Ovary (tissue), 3 donors: ENCODE measurements at regions not wholly inside any gene's neighbourhood (a gene's known extent, or its start where the extent isn't known, plus 50 kb on each side); places are given as distances from the start of the nearest gene placed in this dataset.

Experiments
- CTCF ChIP-seq, 3 donors: fragments of 450-650 bp in 2 of 3; fragments of 200-600 bp in 1 of 3; IDR thresholded peaks; one replicate each; pipeline versions ENCODE4 v1.5.1 to v1.8.0; 2016 to 2022; ENCODE audit warnings: antibody characterized with exemption in 3 of 3, mild to moderate bottlenecking in 1 of 3
- EP300 ChIP-seq: sonication (generic); formaldehyde crosslinking; IDR thresholded peaks from one replicate; pipeline ENCODE4 v1.6.1; 2017; ENCODE audit warnings: antibody characterized with exemption
- donor health status: DM: no; HTN: no; CAD: no.

GRCh38 chr17:74126179-74126900 is 77.1 kb upstream of the RPL38 start:
- TF ChIP-seq CTCF (IDR thresholded peaks at IDR 0.05): no peak
- no peak for TF ChIP-seq EP300
